ENCODE measurements at regions not wholly inside any gene's neighbourhood (a gene's known extent, or its start where the extent isn't known, plus 50 kb on each side); places are given as distances from the start of the nearest gene placed in this dataset.

DNA sequence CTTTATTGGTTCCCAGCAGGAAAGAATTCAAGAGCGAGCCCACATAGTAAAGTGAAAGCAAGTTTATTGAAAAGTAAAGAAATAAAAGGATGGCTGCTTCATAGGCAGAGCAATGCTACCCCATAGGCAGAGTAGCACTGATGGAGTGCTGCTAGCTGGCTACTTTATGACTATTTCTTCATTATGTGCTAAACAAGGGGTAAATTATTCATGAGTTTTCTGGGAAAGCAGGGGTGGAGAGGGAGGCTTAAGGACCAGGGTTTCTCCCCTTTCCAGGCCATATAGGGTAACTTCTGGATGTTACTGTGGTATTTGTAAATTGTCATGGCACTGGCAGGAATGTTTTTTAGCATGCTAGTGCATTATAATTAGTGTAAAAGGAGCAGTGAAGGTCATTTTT, 1271.4 kb downstream of the KCNT2 start:
- TF ChIP-seq POLR2AphosphoS5 (IDR thresholded peaks at IDR 0.05; ENCODE audit: low read depth, low read length) (no peak), SIN3A (IDR thresholded peaks at IDR 0.05; ENCODE audit: borderline replicate concordance, insufficient read depth, low read length) (no peak), TAF1 (IDR thresholded peaks at IDR 0.05; ENCODE audit: borderline replicate concordance, insufficient read depth, low read length) (no peak), FOXP2 (optimal IDR thresholded peaks at IDR 0.05; ENCODE audit: borderline replicate concordance, extremely low read depth, extremely low read length, insufficient read depth) (no peak)
- TF ChIP-seq, protein P1, sequence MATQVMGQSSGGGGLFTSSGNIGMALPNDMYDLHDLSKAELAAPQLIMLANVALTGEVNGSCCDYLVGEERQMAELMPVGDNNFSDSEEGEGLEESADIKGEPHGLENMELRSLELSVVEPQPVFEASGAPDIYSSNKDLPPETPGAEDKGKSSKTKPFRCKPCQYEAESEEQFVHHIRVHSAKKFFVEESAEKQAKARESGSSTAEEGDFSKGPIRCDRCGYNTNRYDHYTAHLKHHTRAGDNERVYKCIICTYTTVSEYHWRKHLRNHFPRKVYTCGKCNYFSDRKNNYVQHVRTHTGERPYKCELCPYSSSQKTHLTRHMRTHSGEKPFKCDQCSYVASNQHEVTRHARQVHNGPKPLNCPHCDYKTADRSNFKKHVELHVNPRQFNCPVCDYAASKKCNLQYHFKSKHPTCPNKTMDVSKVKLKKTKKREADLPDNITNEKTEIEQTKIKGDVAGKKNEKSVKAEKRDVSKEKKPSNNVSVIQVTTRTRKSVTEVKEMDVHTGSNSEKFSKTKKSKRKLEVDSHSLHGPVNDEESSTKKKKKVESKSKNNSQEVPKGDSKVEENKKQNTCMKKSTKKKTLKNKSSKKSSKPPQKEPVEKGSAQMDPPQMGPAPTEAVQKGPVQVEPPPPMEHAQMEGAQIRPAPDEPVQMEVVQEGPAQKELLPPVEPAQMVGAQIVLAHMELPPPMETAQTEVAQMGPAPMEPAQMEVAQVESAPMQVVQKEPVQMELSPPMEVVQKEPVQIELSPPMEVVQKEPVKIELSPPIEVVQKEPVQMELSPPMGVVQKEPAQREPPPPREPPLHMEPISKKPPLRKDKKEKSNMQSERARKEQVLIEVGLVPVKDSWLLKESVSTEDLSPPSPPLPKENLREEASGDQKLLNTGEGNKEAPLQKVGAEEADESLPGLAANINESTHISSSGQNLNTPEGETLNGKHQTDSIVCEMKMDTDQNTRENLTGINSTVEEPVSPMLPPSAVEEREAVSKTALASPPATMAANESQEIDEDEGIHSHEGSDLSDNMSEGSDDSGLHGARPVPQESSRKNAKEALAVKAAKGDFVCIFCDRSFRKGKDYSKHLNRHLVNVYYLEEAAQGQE (IDR thresholded peaks at IDR 0.05; ENCODE audit: insufficient read depth in 1 of 2, low read depth in 2 of 2, low read length in 2 of 2) = no peak
